H1 (cell line): ENCODE measurements at regions not wholly inside any gene's neighbourhood (a gene's known extent, or its start where the extent isn't known, plus 50 kb on each side); places are given as distances from the start of the nearest gene placed in this dataset.

Source experiments
- BRCA1 ChIP-seq: IDR thresholded peaks from 2 replicates; pipeline ENCODE4 v1.6.1; 2012; ENCODE audit warnings: low read depth, low read length, improper control_type of control experiment
- CBX8 ChIP-seq: fragments of 300-800, 300-1000 bp; sonication (generic); IDR thresholded peaks from 2 replicates; pipeline ENCODE4 v1.7.1; 2016; ENCODE audit warnings: low read depth, low read length, borderline replicate concordance
- JUND ChIP-seq: IDR thresholded peaks from 2 replicates; pipeline ENCODE4 v1.6.1; 2011; ENCODE audit warnings: mild to moderate bottlenecking, improper control_type of control experiment, low read length
- RBBP5 ChIP-seq: IDR thresholded peaks from 2 replicates; pipeline ENCODE4 v1.7.1; 2012; ENCODE audit warnings: low read depth, mild to moderate bottlenecking, inconsistent platforms, low read length, moderate library complexity, borderline replicate concordance
- SIN3A ChIP-seq, 2 experiments: IDR thresholded peaks in 1 of 2; conservative IDR thresholded peaks in 1 of 2; 2 replicates each; pipeline ENCODE4 v1.6.1; 2011 to 2012; ENCODE audit warnings: low read length in 2 of 2, improper control_type of control experiment in 1 of 2, low read depth in 1 of 2, mild to moderate bottlenecking in 1 of 2
- SP2 ChIP-seq: IDR thresholded peaks from 2 replicates; pipeline ENCODE4 v1.6.1; 2012; ENCODE audit warnings: mild to moderate bottlenecking, low read length, inconsistent platforms
- TCF12 ChIP-seq: IDR thresholded peaks from 2 replicates; pipeline ENCODE4 v1.6.1; 2011; ENCODE audit warnings: low read depth, mild to moderate bottlenecking, low read length
- TF ChIP-seq, protein P1 (sequence below): IDR thresholded peaks from 2 replicates; pipeline ENCODE4 v1.6.1; 2012; ENCODE audit warnings: inconsistent platforms
- TF ChIP-seq, protein P2 (sequence below), 3 experiments: IDR thresholded peaks; 1 replicate in 2 of 3; 2 replicates in 1 of 3; pipeline versions ENCODE4 v1.5.1 to v1.6.1; 2011; ENCODE audit warnings: low read length in 3 of 3, mild to moderate bottlenecking in 3 of 3, inconsistent platforms in 2 of 3, low read depth in 1 of 3, moderate library complexity in 1 of 3; ENCODE audit not compliant: insufficient read depth in 1 of 3; ENCODE audit errors: control extremely low read depth in 1 of 3

DNA sequence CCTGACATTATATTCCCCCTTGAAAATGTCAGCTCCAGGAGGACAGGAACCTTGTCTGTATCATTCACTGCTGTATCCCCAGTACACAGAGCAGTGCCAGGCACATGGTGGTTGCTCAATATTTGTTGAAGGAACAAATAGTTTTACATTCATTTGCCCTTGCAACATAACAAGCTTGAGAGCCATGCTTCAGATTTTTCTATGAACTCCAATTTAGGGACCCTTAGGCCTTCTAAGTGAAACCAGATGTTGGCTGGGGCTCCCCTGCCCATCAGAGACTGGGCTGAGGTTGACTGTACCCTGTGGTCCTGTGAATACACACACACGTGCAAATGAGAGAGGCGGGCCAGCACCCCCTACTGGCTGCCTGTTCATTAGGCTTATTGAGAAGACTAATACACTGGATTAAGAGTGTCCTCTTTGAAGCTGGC is 214.9 kb upstream of the WWC1 start (continued):
- TF ChIP-seq BRCA1: no peak
- TF ChIP-seq TCF12: 0 out of 2 replicates have a peak, but pooled peaks have one; percentile 23
- TF ChIP-seq, protein P1, sequence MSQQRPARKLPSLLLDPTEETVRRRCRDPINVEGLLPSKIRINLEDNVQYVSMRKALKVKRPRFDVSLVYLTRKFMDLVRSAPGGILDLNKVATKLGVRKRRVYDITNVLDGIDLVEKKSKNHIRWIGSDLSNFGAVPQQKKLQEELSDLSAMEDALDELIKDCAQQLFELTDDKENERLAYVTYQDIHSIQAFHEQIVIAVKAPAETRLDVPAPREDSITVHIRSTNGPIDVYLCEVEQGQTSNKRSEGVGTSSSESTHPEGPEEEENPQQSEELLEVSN: 0 out of 2 replicates have a peak, but pooled peaks have one; percentile 30
- TF ChIP-seq JUND: no peak
- no peak for TF ChIP-seq SP2
- TF ChIP-seq SIN3A (conservative IDR thresholded peaks at IDR 0.05 in 1 of 2, IDR thresholded peaks at IDR 0.05 in 1 of 2; ENCODE audit: low read depth in 1 of 2, low read length in 2 of 2): no peak
- no peak for TF ChIP-seq CBX8
- TF ChIP-seq, protein P2, sequence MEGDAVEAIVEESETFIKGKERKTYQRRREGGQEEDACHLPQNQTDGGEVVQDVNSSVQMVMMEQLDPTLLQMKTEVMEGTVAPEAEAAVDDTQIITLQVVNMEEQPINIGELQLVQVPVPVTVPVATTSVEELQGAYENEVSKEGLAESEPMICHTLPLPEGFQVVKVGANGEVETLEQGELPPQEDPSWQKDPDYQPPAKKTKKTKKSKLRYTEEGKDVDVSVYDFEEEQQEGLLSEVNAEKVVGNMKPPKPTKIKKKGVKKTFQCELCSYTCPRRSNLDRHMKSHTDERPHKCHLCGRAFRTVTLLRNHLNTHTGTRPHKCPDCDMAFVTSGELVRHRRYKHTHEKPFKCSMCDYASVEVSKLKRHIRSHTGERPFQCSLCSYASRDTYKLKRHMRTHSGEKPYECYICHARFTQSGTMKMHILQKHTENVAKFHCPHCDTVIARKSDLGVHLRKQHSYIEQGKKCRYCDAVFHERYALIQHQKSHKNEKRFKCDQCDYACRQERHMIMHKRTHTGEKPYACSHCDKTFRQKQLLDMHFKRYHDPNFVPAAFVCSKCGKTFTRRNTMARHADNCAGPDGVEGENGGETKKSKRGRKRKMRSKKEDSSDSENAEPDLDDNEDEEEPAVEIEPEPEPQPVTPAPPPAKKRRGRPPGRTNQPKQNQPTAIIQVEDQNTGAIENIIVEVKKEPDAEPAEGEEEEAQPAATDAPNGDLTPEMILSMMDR (IDR thresholded peaks at IDR 0.05; ENCODE audit: control extremely low read depth in 1 of 3, insufficient read depth in 1 of 3, low read depth in 1 of 3, low read length in 3 of 3): peak; percentile 65 to 80 (median 67)
- TF ChIP-seq RBBP5: no peak
